Activated T-cell treated with anti-CD3 and anti-CD28 coated beads, Interleukin-2, amount 50 U/mL, for 24 hours (primary cell): ENCODE measurements at regions not wholly inside any gene's neighbourhood (a gene's known extent, or its start where the extent isn't known, plus 50 kb on each side); places are given as distances from the start of the nearest gene placed in this dataset.

ENCODE experiments used
- DNase-seq: peaks from one replicate; pipeline ENCODE4 v3.0.0-alpha.2; 2020
- H3K27ac Mint-ChIP-seq: 2 replicates; pipeline ENCODE4 v1.8.0; 2020; ENCODE audit warnings: mild to moderate bottlenecking, mixed read lengths
- H3K27me3 Mint-ChIP-seq: 2 replicates; pipeline ENCODE4 v1.8.0; 2020; ENCODE audit warnings: mixed read lengths
- H3K36me3 Mint-ChIP-seq: 2 replicates; pipeline ENCODE4 v1.8.0; 2020; ENCODE audit warnings: low read depth, mixed read lengths
- H3K4me1 Mint-ChIP-seq: 2 replicates; pipeline ENCODE4 v1.8.0; 2020; ENCODE audit warnings: low read depth, mixed read lengths
- H3K4me3 Mint-ChIP-seq: 2 replicates; pipeline ENCODE4 v1.8.0; 2020; ENCODE audit warnings: mild to moderate bottlenecking, moderate library complexity, mixed read lengths
- H3K9me3 Mint-ChIP-seq: 2 replicates; pipeline ENCODE4 v1.8.0; 2020; ENCODE audit warnings: mixed read lengths

DNA sequence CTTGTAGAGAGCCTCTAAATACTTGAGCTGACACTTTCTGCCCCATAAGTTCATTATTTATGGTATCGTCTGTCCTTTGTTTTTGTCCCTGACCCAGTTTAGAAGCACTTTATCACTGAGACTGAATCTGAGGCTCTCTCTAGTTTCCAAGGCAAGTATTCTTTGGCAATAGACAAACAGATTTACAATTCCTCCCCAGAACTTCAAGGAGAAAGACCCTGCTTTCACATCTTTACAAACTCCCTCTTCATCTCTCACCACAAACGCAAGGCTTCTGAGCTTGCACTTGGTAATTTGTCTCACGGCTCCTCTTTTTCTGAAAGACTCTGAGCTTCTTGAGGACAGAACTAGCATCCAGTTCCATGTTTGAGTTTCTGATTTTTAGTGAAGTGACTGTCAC is 49.8 kb upstream of the PARP11 start:
- H3K4me3 Mint-ChIP-seq, result no peak overlapping the region
- no peak for DNase-seq
- H3K27ac Mint-ChIP-seq, result no peak overlapping the region
- no peaks in the 10 kb centered on the region for H3K9me3 Mint-ChIP-seq
- no peaks in the 10 kb centered on the region for H3K36me3 Mint-ChIP-seq
- no peaks in the 10 kb centered on the region for H3K27me3 Mint-ChIP-seq
- peaks cover 17% of the 10 kb centered on the region for H3K4me1 Mint-ChIP-seq
